ENCODE measurements at regions not wholly inside any gene's neighbourhood (a gene's known extent, or its start where the extent isn't known, plus 50 kb on each side); places are given as distances from the start of the nearest gene placed in this dataset.

- no peak for DNase-seq
- Histone ChIP-seq H3K79me1 (replicated peaks; ENCODE audit: low read length, poor library complexity, severe bottlenecking) (no peaks in the 10 kb centered on the region), H3K4ac (ENCODE audit: low read depth in 1 of 2, low read length in 2 of 2) (no peak overlapping the region), H2BK15ac (ENCODE audit: low read depth, poor library complexity, severe bottlenecking) (no peak overlapping the region), H3K9ac (ENCODE audit: low read length) (peak overlapping the region; percentile 84), H2BK120ac (ENCODE audit: low read depth, low read length) (no peak overlapping the region), H3K4me1 (ENCODE audit: control insufficient read depth, insufficient read depth, low read depth, low read length) (no peaks in the 10 kb centered on the region), H3K23ac (ENCODE audit: low read length in 2 of 2) (no peak overlapping the region), H2BK5ac (ENCODE audit: low read depth, low read length, poor library complexity, severe bottlenecking) (no peak overlapping the region), H3K27ac (ENCODE audit: low read length, poor library complexity, severe bottlenecking) (no peak overlapping the region), H3K27me3 (ENCODE audit: control insufficient read depth in 1 of 2, insufficient read depth in 1 of 2, low read length in 2 of 2) (no peaks in the 10 kb centered on the region), H2BK12ac (ENCODE audit: low read length in 2 of 2) (no peak overlapping the region), H3K14ac (ENCODE audit: low read length in 2 of 2) (no peak overlapping the region), H3K18ac (ENCODE audit: low read depth in 1 of 2, low read length in 2 of 2) (no peak overlapping the region), H3K9me3 (ENCODE audit: control insufficient read depth, low read length) (no peaks in the 10 kb centered on the region), H2AK5ac (ENCODE audit: low read length, severe bottlenecking) (no peak overlapping the region), H4K8ac (ENCODE audit: low read length) (no peak overlapping the region), H4K91ac (ENCODE audit: low read length) (no peak overlapping the region), H2AFZ (ENCODE audit: low read depth, low read length) (no peak overlapping the region), H3K4me2 (ENCODE audit: low read length, poor library complexity, severe bottlenecking) (no peak overlapping the region), H3K36me3 (ENCODE audit: control insufficient read depth in 1 of 2, insufficient read depth in 2 of 2, low read depth in 1 of 2, low read length in 2 of 2) (no peaks in the 10 kb centered on the region), H3K4me3 (ENCODE audit: insufficient read depth in 1 of 2, low read depth in 1 of 2, low read length in 2 of 2) (no peak overlapping the region)
- no CpG with 5 or more reads among the region's 1 CpG for WGBS
These were observed 51.1 kb upstream of the RGS21 start for GRCh38 chr1:192265516-192266173.

GRCh38 chr1:192266645-192267044 lies 50.1 kb upstream of the RGS21 start:
- Histone ChIP-seq H3K4me3 (ENCODE audit: insufficient read depth in 1 of 2, low read depth in 1 of 2, low read length in 2 of 2) (no peak overlapping the region), H3K27me3 (ENCODE audit: control insufficient read depth in 1 of 2, insufficient read depth in 1 of 2, low read length in 2 of 2) (no peaks in the 10 kb centered on the region), H4K8ac (ENCODE audit: low read length) (no peak overlapping the region), H3K27ac (ENCODE audit: low read length, poor library complexity, severe bottlenecking) (no peak overlapping the region), H3K9ac (ENCODE audit: low read length) (no peak overlapping the region), H2AK5ac (ENCODE audit: low read length, severe bottlenecking) (no peak overlapping the region), H3K36me3 (ENCODE audit: control insufficient read depth in 1 of 2, insufficient read depth in 2 of 2, low read depth in 1 of 2, low read length in 2 of 2) (no peaks in the 10 kb centered on the region), H3K79me1 (replicated peaks; ENCODE audit: low read length, poor library complexity, severe bottlenecking) (no peaks in the 10 kb centered on the region), H3K23ac (ENCODE audit: low read length in 2 of 2) (no peak overlapping the region), H3K4me2 (ENCODE audit: low read length, poor library complexity, severe bottlenecking) (no peak overlapping the region), H2BK120ac (ENCODE audit: low read depth, low read length) (no peak overlapping the region), H2BK15ac (ENCODE audit: low read depth, poor library complexity, severe bottlenecking) (no peak overlapping the region), H3K18ac (ENCODE audit: low read depth in 1 of 2, low read length in 2 of 2) (peak overlapping the region in 1 of 2 experiments; percentile 3), H2AFZ (ENCODE audit: low read depth, low read length) (peak overlapping the region; percentile 42), H3K4me1 (ENCODE audit: control insufficient read depth, insufficient read depth, low read depth, low read length) (no peaks in the 10 kb centered on the region), H3K4ac (ENCODE audit: low read depth in 1 of 2, low read length in 2 of 2) (no peak overlapping the region), H3K14ac (ENCODE audit: low read length in 2 of 2) (no peak overlapping the region), H3K9me3 (ENCODE audit: control insufficient read depth, low read length) (no peaks in the 10 kb centered on the region), H2BK12ac (ENCODE audit: low read length in 2 of 2) (no peak overlapping the region), H4K91ac (ENCODE audit: low read length) (no peak overlapping the region), H2BK5ac (ENCODE audit: low read depth, low read length, poor library complexity, severe bottlenecking) (no peak overlapping the region)
- DNase-seq, result no peak
- WGBS, result 71% methylated on average over 3 of the region's 3 CpGs
